Caco-2 (cell line): ENCODE measurements at regions not wholly inside any gene's neighbourhood (a gene's known extent, or its start where the extent isn't known, plus 50 kb on each side); places are given as distances from the start of the nearest gene placed in this dataset.

Experiments used
- BruUV-seq: library from RNA; stranded (reverse); fragments of 400-500 nt; replicated peaks from 2 replicates; lab custom pipeline; 2021; lab: Mats Ljungman, UMichigan
- CTCF ChIA-PET: fragments of 300-600 bp; sonication (Branson Sonifier 250); formaldehyde crosslinking; loops from one replicate; lab custom pipeline; 2022; ENCODE audit warnings: antibody characterized with exemption; lab: Charles Lee
- POLR2A ChIA-PET: fragments of 300-600 bp; sonication (Branson Sonifier 250); formaldehyde crosslinking; loops from one replicate; lab custom pipeline; 2022; ENCODE audit warnings: antibody characterized with exemption; lab: Charles Lee
- DNase-seq, 2 experiments: peaks; one replicate each; pipeline versions ENCODE4 v3.0.0 to v3.0.0-alpha.2; 2020 to 2022
- H3K27me3 ChIP-seq: replicated peaks from 2 replicates; pipeline ENCODE4 v1.6.0; 2011; ENCODE audit warnings: low read length; ENCODE audit not compliant: control insufficient read depth, insufficient read depth
- H3K36me3 ChIP-seq: 2 replicates; pipeline ENCODE4 v1.5.1; 2011; ENCODE audit warnings: low read length; ENCODE audit not compliant: control insufficient read depth, insufficient read depth
- H3K4me1 ChIP-seq: fragments of 250-450 bp; sonication (Bioruptor Pico); 2 replicates; pipeline ENCODE4 v1.5.1; 2020; ENCODE audit warnings: mild to moderate bottlenecking
- H3K4me3 ChIP-seq: 2 replicates; pipeline ENCODE4 v1.5.1; 2011; ENCODE audit warnings: low read depth, mild to moderate bottlenecking, control low read depth, low read length
- H3K9me3 ChIP-seq: fragments of 250-450 bp; sonication (Bioruptor Pico); 2 replicates; pipeline ENCODE4 v1.5.1; 2020; ENCODE audit warnings: mild to moderate bottlenecking, moderate library complexity
- H3K27ac Mint-ChIP-seq: one replicate; pipeline ENCODE4 v1.8.0; 2022; ENCODE audit warnings: mixed read lengths; ENCODE audit not compliant: unreplicated experiment
- H3K27me3 Mint-ChIP-seq: one replicate; pipeline ENCODE4 v1.8.0; 2022; ENCODE audit warnings: mixed read lengths; ENCODE audit not compliant: insufficient read depth, unreplicated experiment
- H3K36me3 Mint-ChIP-seq: one replicate; pipeline ENCODE4 v1.8.0; 2022; ENCODE audit warnings: mild to moderate bottlenecking, mixed read lengths; ENCODE audit not compliant: insufficient read depth, unreplicated experiment
- H3K4me1 Mint-ChIP-seq: one replicate; pipeline ENCODE4 v1.8.0; 2022; ENCODE audit warnings: low read depth, mixed read lengths; ENCODE audit not compliant: unreplicated experiment
- H3K4me3 Mint-ChIP-seq: one replicate; pipeline ENCODE4 v1.8.0; 2022; ENCODE audit warnings: mild to moderate bottlenecking, moderate library complexity, mixed read lengths; ENCODE audit not compliant: unreplicated experiment
- H3K9me3 Mint-ChIP-seq: one replicate; pipeline ENCODE4 v1.8.0; 2022; ENCODE audit warnings: mixed read lengths; ENCODE audit not compliant: unreplicated experiment
- CTCF ChIP-seq, 2 experiments: fragments of 200-600 bp in 1 of 2; IDR thresholded peaks; 1 replicate in 1 of 2; 2 replicates in 1 of 2; pipeline versions ENCODE4 v1.5.1 to v1.8.0; 2011 to 2022; ENCODE audit warnings: antibody characterized with exemption in 1 of 2, control low read depth in 1 of 2, inconsistent platforms in 1 of 2, low read depth in 1 of 2, low read length in 1 of 2, mild to moderate bottlenecking in 1 of 2, moderate library complexity in 1 of 2; ENCODE audit not compliant: insufficient read depth in 1 of 2, severe bottlenecking in 1 of 2, unreplicated experiment in 1 of 2
- intact Hi-C: fragments of 100-400 bp; cut with micrococcal nuclease; formaldehyde crosslinking; loops from one replicate; pipeline ENCODE4 v1.10.0; 2022; ENCODE audit not compliant: unreplicated experiment

- no peak overlapping the region for H3K4me3 Mint-ChIP-seq
- no peaks in the 10 kb centered on the region for H3K36me3 Mint-ChIP-seq
- Histone ChIP-seq H3K4me3 (no peak overlapping the region), H3K9me3 (no peaks in the 10 kb centered on the region), H3K36me3 (no peaks in the 10 kb centered on the region), H3K4me1 (no peaks in the 10 kb centered on the region), H3K27me3 (no peaks in the 10 kb centered on the region)
- BruUV-seq = no TSS peak
- H3K27ac Mint-ChIP-seq = no peak overlapping the region
- H3K4me1 Mint-ChIP-seq = no peaks in the 10 kb centered on the region
- no peaks in the 10 kb centered on the region for H3K27me3 Mint-ChIP-seq
- DNase-seq = no peak
- H3K9me3 Mint-ChIP-seq = peaks cover 9% of the 10 kb centered on the region
- POLR2A ChIA-PET = no interaction called here
- intact Hi-C loops = loop anchor here (10.0 kb wide), 1 partner anchor 727 kb away; no protein-coding TSS in a partner anchor
- CTCF ChIA-PET = no interaction called here
- TF ChIP-seq CTCF (IDR thresholded peaks at IDR 0.05; ENCODE audit: insufficient read depth in 1 of 2, low read depth in 1 of 2, low read length in 1 of 2, severe bottlenecking in 1 of 2, unreplicated experiment in 1 of 2) = no peak
Observed at GRCh38 chr2:226611196-226611943, 188.2 kb downstream of the IRS1 start.

GRCh38 chr2:226609366-226609765, 190.3 kb downstream of the IRS1 start:
- Histone ChIP-seq H3K4me1 (no peaks in the 10 kb centered on the region), H3K4me3 (no peak overlapping the region), H3K36me3 (no peaks in the 10 kb centered on the region), H3K27me3 (no peaks in the 10 kb centered on the region), H3K9me3 (no peaks in the 10 kb centered on the region)
- CTCF ChIA-PET = interaction anchor here (0.6 kb wide), 1 partner anchor 221 kb away, joined by 3 read pairs; no protein-coding TSS in a partner anchor
- TF ChIP-seq CTCF (IDR thresholded peaks at IDR 0.05; ENCODE audit: insufficient read depth in 1 of 2, low read depth in 1 of 2, low read length in 1 of 2, severe bottlenecking in 1 of 2, unreplicated experiment in 1 of 2) = no peak
- Mint-ChIP-seq H3K4me1 (no peaks in the 10 kb centered on the region), H3K27me3 (no peaks in the 10 kb centered on the region), H3K4me3 (no peak overlapping the region), H3K27ac (no peak overlapping the region), H3K9me3 (peaks cover 9% of the 10 kb centered on the region), H3K36me3 (no peaks in the 10 kb centered on the region)
- DNase-seq = no peak
- POLR2A ChIA-PET = no interaction called here
- intact Hi-C loops = loop anchor here (10.0 kb wide), 1 partner anchor 135 kb away; no protein-coding TSS in a partner anchor
- BruUV-seq = no TSS peak

GRCh38 chr2:226608451-226608850, 191.2 kb downstream of the IRS1 start:
- CTCF ChIA-PET = no interaction called here
- TF ChIP-seq CTCF (IDR thresholded peaks at IDR 0.05; ENCODE audit: insufficient read depth in 1 of 2, low read depth in 1 of 2, low read length in 1 of 2, severe bottlenecking in 1 of 2, unreplicated experiment in 1 of 2) = no peak
- H3K9me3 Mint-ChIP-seq = peaks cover 9% of the 10 kb centered on the region
- intact Hi-C loops = loop anchor here (10.0 kb wide), 1 partner anchor 134 kb away; no protein-coding TSS in a partner anchor
- no peak overlapping the region for H3K4me3 Mint-ChIP-seq
- no TSS peak for BruUV-seq
- Histone ChIP-seq H3K4me3 (no peak overlapping the region), H3K36me3 (no peaks in the 10 kb centered on the region), H3K9me3 (no peaks in the 10 kb centered on the region), H3K27me3 (no peaks in the 10 kb centered on the region), H3K4me1 (no peaks in the 10 kb centered on the region)
- POLR2A ChIA-PET = no interaction called here
- H3K27ac Mint-ChIP-seq = no peak overlapping the region
- no peaks in the 10 kb centered on the region for H3K4me1 Mint-ChIP-seq
- no peak for DNase-seq
- no peaks in the 10 kb centered on the region for H3K27me3 Mint-ChIP-seq
- H3K36me3 Mint-ChIP-seq = no peaks in the 10 kb centered on the region
